ENCODE measurements at regions not wholly inside any gene's neighbourhood (a gene's known extent, or its start where the extent isn't known, plus 50 kb on each side); places are given as distances from the start of the nearest gene placed in this dataset.

GRCh38 chr10:78867555-78867939 is 201.2 kb upstream of the ZMIZ1 start:
- no peak overlapping the region for H3K27ac Mint-ChIP-seq
- H3K36me3 Mint-ChIP-seq: no peaks in the 10 kb centered on the region
- H3K27me3 Mint-ChIP-seq: peaks cover 0 to 21% (median 0%) of the 10 kb centered on the region in 5 donors
- H3K27me3 ChIP-seq (ENCODE audit: control insufficient read depth in 2 of 2, insufficient read depth in 2 of 2, low read length in 2 of 2): no peaks in the 10 kb centered on the region
- H3K9me3 Mint-ChIP-seq: no peaks in the 10 kb centered on the region
- peaks cover 0 to 1% (median 0%) of the 10 kb centered on the region in 7 donors for H3K4me1 Mint-ChIP-seq
- POLR2A ChIA-PET: no interaction called here
- H3K36me3 ChIP-seq (ENCODE audit: control insufficient read depth in 2 of 3, insufficient read depth in 3 of 3, low read length in 3 of 3): no peaks in the 10 kb centered on the region
- DNase-seq (no peak), ATAC-seq (no peak)
- H3K4me3 Mint-ChIP-seq: no peak overlapping the region
- H3K4me3 ChIP-seq (ENCODE audit: low read length): no peak overlapping the region
- no peak overlapping the region for H3K27ac ChIP-seq (ENCODE audit: low read depth, low read length)
- intact Hi-C loops (cut with micrococcal nuclease): no loop called here
- CTCF ChIA-PET: no interaction called here
- H3K4me1 ChIP-seq (ENCODE audit: control insufficient read depth in 2 of 2, insufficient read depth in 2 of 2, low read length in 2 of 2): no peaks in the 10 kb centered on the region
- no peaks in the 10 kb centered on the region for H3K9me3 ChIP-seq (ENCODE audit: control insufficient read depth in 2 of 3, low read length in 3 of 3)

GRCh38 chr10:78868048-78868447 is 200.7 kb upstream of the ZMIZ1 start:
- no peaks in the 10 kb centered on the region for H3K9me3 ChIP-seq (ENCODE audit: control insufficient read depth in 2 of 3, low read length in 3 of 3)
- POLR2A ChIA-PET: no interaction called here
- Mint-ChIP-seq H3K9me3 (no peaks in the 10 kb centered on the region), H3K27me3 (peaks cover 0 to 20% (median 0%) of the 10 kb centered on the region in 5 donors), H3K4me3 (no peak overlapping the region), H3K36me3 (no peaks in the 10 kb centered on the region), H3K27ac (no peak overlapping the region), H3K4me1 (peaks cover 0 to 1% (median 0%) of the 10 kb centered on the region in 7 donors)
- no peaks in the 10 kb centered on the region for H3K36me3 ChIP-seq (ENCODE audit: control insufficient read depth in 2 of 3, insufficient read depth in 3 of 3, low read length in 3 of 3)
- CTCF ChIA-PET: no interaction called here
- DNase-seq (no peak), ATAC-seq (no peak)
- H3K27ac ChIP-seq (ENCODE audit: low read depth, low read length): no peak overlapping the region
- no peak overlapping the region for H3K4me3 ChIP-seq (ENCODE audit: low read length)
- no peaks in the 10 kb centered on the region for H3K27me3 ChIP-seq (ENCODE audit: control insufficient read depth in 2 of 2, insufficient read depth in 2 of 2, low read length in 2 of 2)
- no peaks in the 10 kb centered on the region for H3K4me1 ChIP-seq (ENCODE audit: control insufficient read depth in 2 of 2, insufficient read depth in 2 of 2, low read length in 2 of 2)
- intact Hi-C loops (cut with micrococcal nuclease): no loop called here

- no peak overlapping the region for H3K4me3 ChIP-seq (ENCODE audit: low read length)
- ChIA-PET POLR2A (no interaction called here), CTCF (no interaction called here)
- Mint-ChIP-seq H3K36me3 (no peaks in the 10 kb centered on the region), H3K4me3 (no peak overlapping the region), H3K9me3 (no peaks in the 10 kb centered on the region), H3K27me3 (peaks cover 0 to 20% (median 0%) of the 10 kb centered on the region in 5 donors), H3K4me1 (peaks cover 0 to 1% (median 0%) of the 10 kb centered on the region in 7 donors), H3K27ac (no peak overlapping the region)
- H3K36me3 ChIP-seq (ENCODE audit: control insufficient read depth in 2 of 3, insufficient read depth in 3 of 3, low read length in 3 of 3): no peaks in the 10 kb centered on the region
- no peaks in the 10 kb centered on the region for H3K4me1 ChIP-seq (ENCODE audit: control insufficient read depth in 2 of 2, insufficient read depth in 2 of 2, low read length in 2 of 2)
- ATAC-seq (no peak), DNase-seq (no peak)
- H3K9me3 ChIP-seq (ENCODE audit: control insufficient read depth in 2 of 3, low read length in 3 of 3): no peaks in the 10 kb centered on the region
- H3K27me3 ChIP-seq (ENCODE audit: control insufficient read depth in 2 of 2, insufficient read depth in 2 of 2, low read length in 2 of 2): no peaks in the 10 kb centered on the region
- no peak overlapping the region for H3K27ac ChIP-seq (ENCODE audit: low read depth, low read length)
- intact Hi-C loops (cut with micrococcal nuclease): no loop called here
Observed at GRCh38 chr10:78868456-78868855, 200.3 kb upstream of the ZMIZ1 start.

- Mint-ChIP-seq H3K27ac (no peak overlapping the region), H3K4me3 (no peak overlapping the region), H3K36me3 (no peaks in the 10 kb centered on the region), H3K27me3 (peaks cover 0 to 21% (median 0%) of the 10 kb centered on the region in 5 donors), H3K4me1 (peaks cover 0 to 2% (median 1%) of the 10 kb centered on the region in 7 donors), H3K9me3 (no peaks in the 10 kb centered on the region)
- H3K9me3 ChIP-seq (ENCODE audit: control insufficient read depth in 2 of 3, low read length in 3 of 3): no peaks in the 10 kb centered on the region
- CTCF ChIA-PET: no interaction called here
- ATAC-seq: no peak
- intact Hi-C loops (cut with micrococcal nuclease): no loop called here
- no peaks in the 10 kb centered on the region for H3K4me1 ChIP-seq (ENCODE audit: control insufficient read depth in 2 of 2, insufficient read depth in 2 of 2, low read length in 2 of 2)
- POLR2A ChIA-PET: no interaction called here
- H3K36me3 ChIP-seq (ENCODE audit: control insufficient read depth in 2 of 3, insufficient read depth in 3 of 3, low read length in 3 of 3): no peaks in the 10 kb centered on the region
- H3K27me3 ChIP-seq (ENCODE audit: control insufficient read depth in 2 of 2, insufficient read depth in 2 of 2, low read length in 2 of 2): no peaks in the 10 kb centered on the region
- H3K27ac ChIP-seq (ENCODE audit: low read depth, low read length): no peak overlapping the region
- DNase-seq: no peak
- no peak overlapping the region for H3K4me3 ChIP-seq (ENCODE audit: low read length)
Observed at GRCh38 chr10:78868861-78869260, 199.9 kb upstream of the ZMIZ1 start.

- H3K27ac Mint-ChIP-seq: no peak overlapping the region
Observed at GRCh38 chr10:78869508-78870454, 199.0 kb upstream of the ZMIZ1 start.

GRCh38 chr10:78870458-78870857 is 198.3 kb upstream of the ZMIZ1 start:
- no peaks in the 10 kb centered on the region for H3K36me3 ChIP-seq (ENCODE audit: control insufficient read depth in 2 of 3, insufficient read depth in 3 of 3, low read length in 3 of 3)
- ChIA-PET CTCF (no interaction called here), POLR2A (no interaction called here)
- H3K9me3 ChIP-seq (ENCODE audit: control insufficient read depth in 2 of 3, low read length in 3 of 3): no peaks in the 10 kb centered on the region
- ATAC-seq (no peak), DNase-seq (no peak)
- H3K36me3 Mint-ChIP-seq: no peaks in the 10 kb centered on the region
- no peak overlapping the region for H3K27ac ChIP-seq (ENCODE audit: low read depth, low read length)
- no peaks in the 10 kb centered on the region for H3K9me3 Mint-ChIP-seq
- peaks cover 0 to 32% (median 0%) of the 10 kb centered on the region in 5 donors for H3K27me3 Mint-ChIP-seq
- H3K4me3 Mint-ChIP-seq: peak overlapping the region in 1 of 10 donors; percentile 5
- H3K4me1 ChIP-seq (ENCODE audit: control insufficient read depth in 2 of 2, insufficient read depth in 2 of 2, low read length in 2 of 2): no peaks in the 10 kb centered on the region
- intact Hi-C loops (cut with micrococcal nuclease): no loop called here
- H3K27me3 ChIP-seq (ENCODE audit: control insufficient read depth in 2 of 2, insufficient read depth in 2 of 2, low read length in 2 of 2): no peaks in the 10 kb centered on the region
- no peak overlapping the region for H3K27ac Mint-ChIP-seq
- H3K4me1 Mint-ChIP-seq: peaks cover 0 to 10% (median 1%) of the 10 kb centered on the region in 7 donors
- H3K4me3 ChIP-seq (ENCODE audit: low read length): no peak overlapping the region

More at GRCh38 chr10:78869508-78870454, 199.0 kb upstream of the ZMIZ1 start:
- CTCF ChIA-PET: no interaction called here
- Mint-ChIP-seq H3K4me1 (peaks cover 0 to 10% (median 1%) of the 10 kb centered on the region in 7 donors), H3K4me3 (peak overlapping the region in 1 of 10 donors; percentile 5), H3K27me3 (peaks cover 0 to 30% (median 0%) of the 10 kb centered on the region in 5 donors), H3K9me3 (no peaks in the 10 kb centered on the region), H3K36me3 (no peaks in the 10 kb centered on the region)
- POLR2A ChIA-PET: no interaction called here
- no peaks in the 10 kb centered on the region for H3K4me1 ChIP-seq (ENCODE audit: control insufficient read depth in 2 of 2, insufficient read depth in 2 of 2, low read length in 2 of 2)
- H3K27ac ChIP-seq (ENCODE audit: low read depth, low read length): no peak overlapping the region
- H3K27me3 ChIP-seq (ENCODE audit: control insufficient read depth in 2 of 2, insufficient read depth in 2 of 2, low read length in 2 of 2): no peaks in the 10 kb centered on the region
- ATAC-seq: no peak
- no peaks in the 10 kb centered on the region for H3K36me3 ChIP-seq (ENCODE audit: control insufficient read depth in 2 of 3, insufficient read depth in 3 of 3, low read length in 3 of 3)
- intact Hi-C loops (cut with micrococcal nuclease): no loop called here
- no peak for DNase-seq
- H3K4me3 ChIP-seq (ENCODE audit: low read length): no peak overlapping the region
- H3K9me3 ChIP-seq (ENCODE audit: control insufficient read depth in 2 of 3, low read length in 3 of 3): no peaks in the 10 kb centered on the region

- H3K4me1 ChIP-seq (ENCODE audit: control insufficient read depth in 2 of 2, insufficient read depth in 2 of 2, low read length in 2 of 2): no peaks in the 10 kb centered on the region
- H3K4me1 Mint-ChIP-seq: peaks cover 0 to 10% (median 1%) of the 10 kb centered on the region in 7 donors
- no peak for ATAC-seq
- no peak overlapping the region for H3K27ac Mint-ChIP-seq
- peaks cover 0 to 3% (median 0%) of the 10 kb centered on the region in 5 donors for H3K36me3 Mint-ChIP-seq
- no peak overlapping the region for H3K4me3 ChIP-seq (ENCODE audit: low read length)
- H3K36me3 ChIP-seq (ENCODE audit: control insufficient read depth in 2 of 3, insufficient read depth in 3 of 3, low read length in 3 of 3): no peaks in the 10 kb centered on the region
- no peak overlapping the region for H3K27ac ChIP-seq (ENCODE audit: low read depth, low read length)
- DNase-seq: no peak
- H3K9me3 ChIP-seq (ENCODE audit: control insufficient read depth in 2 of 3, low read length in 3 of 3): no peaks in the 10 kb centered on the region
- peaks cover 0 to under 1% (median 0%) of the 10 kb centered on the region in 11 donors for H3K9me3 Mint-ChIP-seq
- no peak overlapping the region for H3K4me3 Mint-ChIP-seq
- intact Hi-C loops (cut with micrococcal nuclease): no loop called here
- ChIA-PET POLR2A (no interaction called here), CTCF (no interaction called here)
- H3K27me3 ChIP-seq (ENCODE audit: control insufficient read depth in 2 of 2, insufficient read depth in 2 of 2, low read length in 2 of 2): no peaks in the 10 kb centered on the region
- H3K27me3 Mint-ChIP-seq: peaks cover 0 to 32% (median 7%) of the 10 kb centered on the region in 5 donors
Observed at GRCh38 chr10:78871796-78872195, 197.0 kb upstream of the ZMIZ1 start.

Data from naive thymus-derived CD4-positive, alpha-beta T cell (primary cell).